ENCODE measurements at regions not wholly inside any gene's neighbourhood (a gene's known extent, or its start where the extent isn't known, plus 50 kb on each side); places are given as distances from the start of the nearest gene placed in this dataset.
A peak's percentile ranks its signal among the peaks of the same experiment; 100 is the strongest.

- TF ChIP-seq RBBP5 (conservative IDR thresholded peaks at IDR 0.05) (no peak), MYB (IDR thresholded peaks at IDR 0.05; ENCODE audit: borderline replicate concordance, low read depth, low read length) (no peak), CREB1 (IDR thresholded peaks at IDR 0.05; ENCODE audit: low read depth) (no peak), GABPA (IDR thresholded peaks at IDR 0.05; ENCODE audit: low read depth) (no peak), IKZF2 (IDR thresholded peaks at IDR 0.05) (no peak), PBX3 (IDR thresholded peaks at IDR 0.05; ENCODE audit: insufficient replicate concordance, low read depth, low read length) (no peak), CBX5 (IDR thresholded peaks at IDR 0.05; ENCODE audit: low read depth) (no peak), CBX3 (IDR thresholded peaks at IDR 0.05; ENCODE audit: borderline replicate concordance, low read depth) (no peak), POLR2AphosphoS2 (IDR thresholded peaks at IDR 0.05; ENCODE audit: low read depth, low read length) (no peak), USF1 (IDR thresholded peaks at IDR 0.05; ENCODE audit: borderline replicate concordance, extremely low read length, insufficient read depth, low read depth, low read length) (no peak)
These were observed 79.3 kb upstream of the ARMC3 start (continued) for GRCh38 chr10:22848509-22848908.

- ChIA-PET SMC1A (ENCODE audit: uncharacterized antibody, unreplicated experiment) (interaction anchor here (0.9 kb wide), 1 partner anchor 185 kb away, joined by 3 read pairs; no protein-coding TSS in a partner anchor), RAD21 (ENCODE audit: unreplicated experiment) (interaction anchor here (1.7 kb wide), 1 partner anchor 80 kb away, joined by 4 read pairs; no protein-coding TSS in a partner anchor), POLR2A (no interaction called here), CTCF (interaction anchor here (0.8 to 1.1 kb wide), 3 partner anchors 77 to 850 kb away, joined by 3 read pairs; no protein-coding TSS in a partner anchor)
- Histone ChIP-seq H3K9me3 (replicated peaks; ENCODE audit: control insufficient read depth, insufficient read depth, low read length) (no peaks in the 10 kb centered on the region), H3K27me3 (replicated peaks in 1 of 2; ENCODE audit: control insufficient read depth in 2 of 2, insufficient read depth in 2 of 2, low read length in 1 of 2) (no peaks in the 10 kb centered on the region), H3K9ac (ENCODE audit: control insufficient read depth, insufficient read depth, low read length) (no peak overlapping the region), H3K79me2 (ENCODE audit: control insufficient read depth, insufficient read depth, low read length) (no peaks in the 10 kb centered on the region), H3K4me3 (no peak overlapping the region), H2AFZ (ENCODE audit: control insufficient read depth, low read depth, low read length) (no peak overlapping the region), H4K20me1 (ENCODE audit: control insufficient read depth, insufficient read depth) (no peaks in the 10 kb centered on the region), H3K27ac (ENCODE audit: control insufficient read depth, insufficient read depth) (no peak overlapping the region), H3K4me1 (ENCODE audit: control insufficient read depth, insufficient read depth, low read length) (no peaks in the 10 kb centered on the region), H3K4me2 (ENCODE audit: control insufficient read depth, insufficient read depth) (no peak overlapping the region), H3K36me3 (ENCODE audit: control insufficient read depth in 2 of 2, insufficient read depth in 2 of 2, low read length in 1 of 2) (no peaks in the 10 kb centered on the region)
- 15% methylated on average over 2 of the region's 2 CpGs for WGBS (ENCODE audit: insufficient coverage, insufficient replicate concordance, low lambda C conversion rate, missing lambda C conversion rate)
- in situ Hi-C loops (cut with MboI) (no loop called here), intact Hi-C loops (cut with micrococcal nuclease; ENCODE audit: unreplicated experiment) (no loop called here)
- no peak for FAIRE-seq
- no peak for ATAC-seq
- 0 out of 2 replicates have a peak, but pooled peaks have one; percentile 7 for TF ChIP-seq RAD21 (IDR thresholded peaks at IDR 0.05; ENCODE audit: insufficient read depth, low read depth, low read length)
- peak; percentile 24; the same call in 1 of the 2 replicates for TF ChIP-seq SMC3 (IDR thresholded peaks at IDR 0.05; ENCODE audit: borderline replicate concordance, low read length)
- no peak for TF ChIP-seq HDAC6 (IDR thresholded peaks at IDR 0.05; ENCODE audit: unreplicated experiment)
- no peak for TF ChIP-seq ZNF274 (IDR thresholded peaks at IDR 0.05; ENCODE audit: insufficient read depth, insufficient read length)
- no peak for TF ChIP-seq TARDBP (IDR thresholded peaks at IDR 0.05; ENCODE audit: borderline replicate concordance)
- TF ChIP-seq EZH2 (IDR thresholded peaks at IDR 0.05; ENCODE audit: borderline replicate concordance, control insufficient read depth, low read depth, low read length): no peak
- peak; percentile 56 for TF ChIP-seq ZNF384 (IDR thresholded peaks at IDR 0.05; ENCODE audit: borderline replicate concordance, low read depth, low read length)
- no peak for TF ChIP-seq IRF3 (IDR thresholded peaks at IDR 0.05)
- no peak for TF ChIP-seq KDM1A (IDR thresholded peaks at IDR 0.05; ENCODE audit: borderline replicate concordance)
- no peak for TF ChIP-seq NRF1 (conservative IDR thresholded peaks at IDR 0.05; ENCODE audit: low read depth, low read length)
- BruUV-seq (replicated peaks): no TSS peak
- no peak for DNase-seq (ENCODE audit: low read depth, low spot score)
These were observed 81.6 kb upstream of the ARMC3 start for GRCh38 chr10:22846294-22846693.
